Astrocyte of the cerebellum (primary cell): ENCODE measurements at regions not wholly inside any gene's neighbourhood (a gene's known extent, or its start where the extent isn't known, plus 50 kb on each side); places are given as distances from the start of the nearest gene placed in this dataset.
"Not testable (repeated sequence)": the region's sequence is repeated elsewhere in the genome, so short reads cannot be mapped to it uniquely, and the experiment has no call there.

Source experiments
- DNase-seq: peaks from one replicate; pipeline ENCODE4 v3.0.0-alpha.2; 2011; ENCODE audit warnings: low read depth
- H3K4me3 ChIP-seq: 2 replicates; pipeline ENCODE4 v1.5.1; 2011; ENCODE audit warnings: mild to moderate bottlenecking, low read depth, low read length, moderate library complexity
- in situ Hi-C: cut with HindIII; loops from 2 replicates; pipeline ENCODE4 v1.10.0; 2017; ENCODE audit warnings: low sequenced_read_pairs
- TF ChIP-seq, protein P1 (sequence below): IDR thresholded peaks from 2 replicates; pipeline ENCODE4 v1.5.1; 2012; ENCODE audit warnings: low read length, low read depth, moderate library complexity, mild to moderate bottlenecking; ENCODE audit errors: missing control alignments

DNA sequence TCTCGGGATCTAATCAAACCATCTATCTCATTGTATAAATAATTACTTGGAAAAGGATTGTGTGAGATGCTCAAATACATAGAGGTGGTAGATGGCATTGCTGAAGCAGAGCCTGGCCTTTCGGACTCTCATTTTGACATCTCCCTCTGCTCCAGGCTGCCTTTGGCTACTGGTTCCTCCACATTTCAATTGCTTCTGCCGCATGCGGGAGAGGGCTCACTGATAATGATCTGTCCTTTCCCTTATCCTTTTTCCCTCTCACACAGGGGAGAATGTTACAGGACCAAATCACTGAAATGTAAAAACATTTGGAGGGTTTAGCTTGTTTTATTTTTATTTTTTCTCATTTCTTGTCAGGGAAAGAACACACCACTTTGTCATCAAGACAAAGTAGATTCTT lies 380.6 kb upstream of the UBE2E3 start:
- in situ Hi-C loops, result no loop called here
- no peak overlapping the region for H3K4me3 ChIP-seq
- TF ChIP-seq, protein P1, sequence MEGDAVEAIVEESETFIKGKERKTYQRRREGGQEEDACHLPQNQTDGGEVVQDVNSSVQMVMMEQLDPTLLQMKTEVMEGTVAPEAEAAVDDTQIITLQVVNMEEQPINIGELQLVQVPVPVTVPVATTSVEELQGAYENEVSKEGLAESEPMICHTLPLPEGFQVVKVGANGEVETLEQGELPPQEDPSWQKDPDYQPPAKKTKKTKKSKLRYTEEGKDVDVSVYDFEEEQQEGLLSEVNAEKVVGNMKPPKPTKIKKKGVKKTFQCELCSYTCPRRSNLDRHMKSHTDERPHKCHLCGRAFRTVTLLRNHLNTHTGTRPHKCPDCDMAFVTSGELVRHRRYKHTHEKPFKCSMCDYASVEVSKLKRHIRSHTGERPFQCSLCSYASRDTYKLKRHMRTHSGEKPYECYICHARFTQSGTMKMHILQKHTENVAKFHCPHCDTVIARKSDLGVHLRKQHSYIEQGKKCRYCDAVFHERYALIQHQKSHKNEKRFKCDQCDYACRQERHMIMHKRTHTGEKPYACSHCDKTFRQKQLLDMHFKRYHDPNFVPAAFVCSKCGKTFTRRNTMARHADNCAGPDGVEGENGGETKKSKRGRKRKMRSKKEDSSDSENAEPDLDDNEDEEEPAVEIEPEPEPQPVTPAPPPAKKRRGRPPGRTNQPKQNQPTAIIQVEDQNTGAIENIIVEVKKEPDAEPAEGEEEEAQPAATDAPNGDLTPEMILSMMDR, result no peak
- no peak for DNase-seq

- TF ChIP-seq, protein P1, result no peak
- no peak overlapping the region for H3K4me3 ChIP-seq
- in situ Hi-C loops, result no loop called here
- no peak for DNase-seq
Measured at GRCh38 chr2:180597179-180597578, 383.2 kb upstream of the UBE2E3 start.

DNA sequence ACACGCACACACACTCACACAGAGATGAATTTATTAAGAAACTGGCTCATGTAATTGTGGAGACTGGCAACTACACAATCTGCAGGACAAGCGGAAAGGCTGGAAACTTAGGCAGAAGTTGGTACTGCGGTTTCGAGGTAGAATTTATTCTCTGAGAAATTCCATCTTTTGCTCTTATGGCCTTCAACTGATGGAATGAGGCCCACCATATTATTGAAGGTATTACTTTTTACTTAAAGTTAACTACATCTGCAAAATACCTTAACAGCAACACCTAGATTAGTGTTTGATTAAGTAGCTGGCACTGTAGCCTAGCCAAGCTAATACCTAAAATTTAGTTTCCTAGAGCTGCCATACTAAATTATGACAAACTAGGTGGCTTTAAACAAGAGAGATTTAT lies 384.0 kb upstream of the UBE2E3 start:
- no peak for DNase-seq
- H3K4me3 ChIP-seq, result no peak overlapping the region
- in situ Hi-C loops, result no loop called here
- TF ChIP-seq, protein P1, result no peak

- no peak for DNase-seq
- TF ChIP-seq, protein P1, result no peak
- H3K4me3 ChIP-seq, result no peak overlapping the region
- in situ Hi-C loops, result no loop called here
Measured at GRCh38 chr2:180591947-180592346, 388.5 kb upstream of the UBE2E3 start.

DNA sequence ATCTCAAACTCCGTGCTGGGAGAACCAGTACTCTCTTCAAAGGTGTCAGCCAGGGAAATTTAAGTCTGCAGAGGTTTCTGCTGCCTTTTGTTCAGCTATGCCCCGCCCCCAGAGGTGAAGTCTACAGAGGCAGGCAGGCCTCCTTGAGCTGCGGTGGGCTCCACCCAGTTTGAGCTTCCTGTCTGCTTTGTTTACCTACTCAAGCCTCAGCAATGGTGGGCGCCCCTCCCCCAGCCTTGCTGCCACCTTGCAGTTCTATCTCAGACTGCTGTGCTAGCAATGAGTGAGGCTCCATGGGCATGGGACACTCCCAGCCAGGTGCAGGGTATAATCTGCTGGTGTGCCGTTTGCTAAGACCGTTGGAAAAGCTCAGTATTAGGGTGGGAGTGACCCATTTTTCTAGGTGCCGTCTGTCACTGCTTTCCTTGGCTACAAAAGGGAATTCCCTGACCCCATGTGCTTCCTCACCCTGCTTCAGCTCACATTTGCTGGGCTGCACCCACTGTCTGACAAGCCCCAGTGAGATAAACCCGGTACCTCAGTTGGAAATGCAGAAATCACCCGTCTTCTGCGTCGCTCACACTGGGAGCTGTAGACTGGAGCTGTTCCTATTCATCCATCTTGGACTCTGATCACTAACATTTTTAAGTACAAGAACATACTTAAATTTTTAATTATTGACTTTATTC lies 389.2 kb upstream of the UBE2E3 start:
- H3K4me3 ChIP-seq, in situ Hi-C loops, DNase-seq: not testable (repeated sequence)

DNA sequence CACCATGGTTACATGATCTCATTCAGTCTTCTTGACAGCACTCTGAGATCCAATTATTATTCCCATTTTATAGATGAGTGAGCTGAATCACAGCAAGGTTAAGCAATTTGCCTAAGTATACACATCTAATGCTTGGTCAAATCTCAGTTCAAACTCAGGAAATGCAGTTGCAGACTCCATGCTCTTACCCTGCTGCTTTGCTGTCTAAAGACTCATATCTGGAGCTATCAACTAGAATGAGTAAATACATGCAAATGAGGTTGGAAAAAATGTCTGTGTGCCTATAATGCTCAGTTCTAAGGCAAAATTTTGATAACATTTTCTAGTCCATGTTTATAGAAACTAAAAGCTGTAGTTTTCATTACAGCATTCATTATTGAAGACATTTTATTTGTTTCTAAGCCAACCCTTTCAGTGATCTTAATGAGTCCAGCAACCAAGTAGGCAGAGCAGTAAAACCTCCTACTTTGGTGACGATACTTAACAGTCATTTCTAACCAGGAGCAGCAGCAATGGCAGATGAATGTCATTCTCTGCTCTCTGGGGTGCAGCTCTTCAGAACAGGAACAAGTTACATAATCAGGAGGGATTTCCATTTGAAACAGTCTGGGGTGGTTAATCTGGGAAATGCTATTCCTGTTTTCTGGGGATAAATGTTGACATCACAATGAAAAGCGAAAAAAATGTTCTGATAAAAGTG lies 396.8 kb upstream of the UBE2E3 start:
- no peak overlapping the region for H3K4me3 ChIP-seq

GRCh38 chr2:180579388-180579787 lies 401.0 kb upstream of the UBE2E3 start:
- no peak for DNase-seq
- in situ Hi-C loops, result no loop called here
- H3K4me3 ChIP-seq, result no peak overlapping the region
- TF ChIP-seq, protein P1, result no peak

More for the DNA sequence above, 396.8 kb upstream of the UBE2E3 start:
- TF ChIP-seq, protein P1, result no peak
- no peak for DNase-seq
- in situ Hi-C loops, result no loop called here
